Activated CD8-positive, alpha-beta memory T cell treated with anti-CD3 and anti-CD28 coated beads, Interleukin-2, amount 50 U/mL, for 24 hours (primary cell): ENCODE measurements at regions not wholly inside any gene's neighbourhood (a gene's known extent, or its start where the extent isn't known, plus 50 kb on each side); places are given as distances from the start of the nearest gene placed in this dataset.

Experiments used
- DNase-seq: peaks from one replicate; pipeline ENCODE4 v3.0.0-alpha.2; 2020; ENCODE audit errors: extremely low read depth

DNA sequence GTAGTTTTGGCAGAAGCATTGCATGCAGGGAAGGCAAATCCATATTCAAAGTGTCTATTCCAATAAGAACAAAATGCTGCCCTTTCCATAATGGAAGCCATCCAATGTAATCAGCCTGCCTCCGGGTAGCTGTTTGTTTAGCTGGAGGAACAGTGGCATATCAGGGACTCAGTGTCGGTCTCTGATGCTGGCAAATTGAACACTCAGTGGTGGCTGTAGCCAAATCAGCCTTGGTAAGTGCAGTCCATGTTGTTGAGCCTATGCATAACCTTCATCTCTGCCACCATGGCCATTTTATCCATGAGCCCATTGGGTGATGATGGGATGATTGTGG, 147.8 kb upstream of the MAX start:
- DNase-seq, result no peak

DNA sequence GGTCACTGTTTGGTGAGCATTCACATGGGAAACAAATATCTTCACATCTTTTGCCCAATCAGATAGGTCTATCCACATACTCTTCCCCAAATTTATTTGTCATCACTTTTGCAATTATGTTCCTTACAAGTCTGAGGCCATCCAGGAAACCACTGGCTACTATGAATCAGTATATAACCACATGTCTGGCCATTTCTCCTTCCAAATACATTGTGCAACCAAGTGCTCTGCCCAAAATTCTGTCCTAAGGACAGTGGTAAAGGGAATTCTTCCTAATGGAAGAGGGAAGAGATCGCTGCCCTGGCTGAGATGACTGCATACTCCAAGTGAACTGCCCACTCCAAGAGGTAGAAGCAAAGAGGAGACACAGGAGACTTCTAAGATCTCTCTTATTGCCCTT, 148.9 kb upstream of the MAX start:
- DNase-seq, result no peak

DNA sequence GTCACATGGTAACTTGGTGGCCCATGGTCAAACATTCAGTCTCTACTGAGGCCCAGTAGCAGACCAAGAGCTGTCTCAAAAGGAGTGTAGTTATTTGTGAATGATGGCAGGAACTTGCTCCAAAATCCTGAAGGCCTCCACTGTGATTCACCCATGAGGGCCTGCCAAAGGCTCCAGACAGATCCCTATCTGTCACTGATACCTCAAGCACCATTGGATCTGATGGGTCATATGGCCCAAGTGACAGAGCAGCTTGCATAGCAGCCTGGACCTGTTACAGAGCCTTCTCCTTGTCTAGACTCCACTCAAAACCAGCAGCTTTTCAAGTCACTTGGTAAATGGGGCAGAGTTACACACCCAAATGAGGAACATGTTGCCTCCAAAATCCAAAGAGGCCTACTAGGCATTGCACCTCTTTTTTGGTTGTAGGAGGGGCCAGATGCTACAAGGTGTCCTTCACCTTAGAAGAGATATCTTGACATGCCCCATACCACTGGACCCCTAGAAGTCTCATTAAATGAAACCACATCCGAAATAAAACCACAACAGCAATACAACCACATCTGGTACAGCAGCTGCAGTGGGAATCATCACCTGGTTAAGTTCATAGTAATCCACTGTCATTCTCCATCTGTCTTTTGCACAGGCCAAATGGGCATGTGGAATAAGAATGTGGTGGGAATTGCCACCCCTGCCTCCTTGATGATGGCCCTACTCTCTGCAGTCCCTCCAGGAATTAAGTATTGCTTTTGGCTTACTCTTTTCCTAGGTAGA, 150.4 kb upstream of the MAX start:
- no peak for DNase-seq

DNA sequence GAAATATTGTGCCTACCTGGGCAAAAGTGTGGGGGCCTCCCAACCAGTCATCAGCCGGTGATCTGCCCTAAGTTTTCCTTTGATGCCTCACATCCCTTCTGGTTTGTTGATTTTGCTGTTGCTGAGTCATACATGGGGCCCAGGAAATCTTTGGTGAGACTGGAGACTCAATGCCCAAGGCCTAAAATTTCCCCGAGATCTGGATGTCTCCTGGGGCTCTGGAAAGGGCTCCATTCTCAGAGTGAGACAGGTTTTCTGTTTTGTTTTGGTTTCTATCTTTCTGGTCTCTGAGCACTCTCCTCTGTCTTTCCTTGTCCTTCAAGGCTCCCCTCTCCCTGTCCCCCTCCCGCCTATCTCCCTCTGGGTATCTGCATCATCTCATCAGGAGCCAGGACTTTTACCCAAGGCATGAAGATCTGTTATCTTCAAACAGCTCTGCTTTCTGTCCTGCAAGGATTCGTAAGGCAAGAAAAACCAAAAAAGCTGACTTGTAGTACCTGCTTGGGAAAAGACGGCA, 152.8 kb upstream of the MAX start:
- no peak for DNase-seq

DNA sequence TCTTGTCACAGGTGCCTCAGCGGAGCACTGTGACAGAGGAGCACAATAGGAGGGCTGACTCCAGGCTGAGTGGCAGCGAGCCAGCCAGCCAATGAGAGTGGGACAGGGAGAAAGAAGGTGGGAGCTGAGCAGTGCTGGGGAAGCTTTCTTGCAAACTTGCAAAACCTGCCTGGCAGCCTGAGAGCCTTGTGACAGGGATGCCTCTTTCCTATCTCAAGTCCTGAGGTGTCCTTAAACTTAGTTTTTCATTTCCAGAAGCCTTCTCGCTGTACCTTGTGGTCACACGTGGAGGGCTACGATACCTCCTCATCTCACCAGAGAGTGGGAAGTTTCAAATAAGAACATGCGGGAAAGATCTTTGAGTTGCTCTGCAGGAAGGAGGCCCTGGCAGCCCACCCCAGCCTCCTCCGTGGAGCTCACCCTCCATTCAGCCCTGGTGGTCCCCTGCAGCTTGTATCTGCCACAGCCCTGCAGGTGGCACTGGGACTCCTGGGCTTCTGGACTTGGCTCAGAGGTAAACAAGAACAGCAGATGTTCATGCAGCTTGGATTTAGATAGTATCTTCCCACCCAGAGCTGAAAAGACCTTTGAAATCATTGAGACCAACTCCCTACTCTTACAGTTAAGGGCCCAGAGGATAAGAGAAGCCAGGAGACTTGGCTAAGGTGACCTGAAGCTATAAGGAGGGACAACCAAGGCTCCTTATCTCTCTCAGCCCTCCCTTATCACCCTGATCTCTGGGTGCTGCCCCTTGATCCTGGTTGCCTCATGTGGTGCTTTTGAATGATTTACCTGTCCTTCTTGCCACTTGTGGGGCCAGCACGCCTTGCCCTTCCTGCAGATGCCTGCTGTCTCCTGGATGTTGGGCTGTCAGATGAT, 153.5 kb upstream of the MAX start:
- DNase-seq, result no peak

DNA sequence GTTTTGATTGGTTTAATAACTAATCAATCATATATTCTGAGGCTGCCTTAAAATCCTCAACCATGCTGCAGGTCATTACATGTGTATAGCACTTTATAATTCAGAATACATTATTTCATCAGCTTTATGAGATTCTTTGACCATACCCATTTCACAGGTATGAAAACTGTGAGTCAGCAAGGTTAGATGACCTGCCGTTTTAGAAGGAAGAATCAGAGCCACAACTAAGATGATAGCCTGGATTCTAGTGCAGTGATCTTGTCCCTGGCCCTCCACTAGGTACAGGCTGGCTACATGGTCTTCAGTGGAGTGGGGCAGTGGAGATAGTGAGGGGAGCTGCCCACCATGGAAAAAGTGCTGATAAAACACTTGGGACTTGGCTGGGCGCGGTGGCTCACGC, 154.4 kb upstream of the MAX start:
- no peak for DNase-seq

DNA sequence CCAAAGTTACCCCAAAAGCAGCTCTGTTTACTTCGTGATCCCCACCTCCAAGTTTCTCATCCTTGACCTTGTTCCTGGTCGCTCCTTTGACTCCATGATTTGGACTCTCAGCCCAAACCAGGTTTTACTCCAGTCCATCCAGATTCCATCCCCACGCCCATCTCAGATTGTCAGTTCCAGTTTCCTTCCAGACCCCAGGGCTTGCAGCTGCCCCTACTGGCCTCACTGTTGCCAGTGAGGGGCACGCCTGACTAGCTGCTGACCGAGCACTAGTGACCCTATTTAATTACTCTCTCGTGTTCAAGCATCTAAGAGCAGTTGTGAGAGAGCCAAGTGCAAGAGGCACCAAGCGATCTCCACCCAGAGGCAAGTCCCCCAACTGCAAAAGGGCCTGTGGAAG, 155.1 kb upstream of the FUT8 start:
- no peak for DNase-seq

DNA sequence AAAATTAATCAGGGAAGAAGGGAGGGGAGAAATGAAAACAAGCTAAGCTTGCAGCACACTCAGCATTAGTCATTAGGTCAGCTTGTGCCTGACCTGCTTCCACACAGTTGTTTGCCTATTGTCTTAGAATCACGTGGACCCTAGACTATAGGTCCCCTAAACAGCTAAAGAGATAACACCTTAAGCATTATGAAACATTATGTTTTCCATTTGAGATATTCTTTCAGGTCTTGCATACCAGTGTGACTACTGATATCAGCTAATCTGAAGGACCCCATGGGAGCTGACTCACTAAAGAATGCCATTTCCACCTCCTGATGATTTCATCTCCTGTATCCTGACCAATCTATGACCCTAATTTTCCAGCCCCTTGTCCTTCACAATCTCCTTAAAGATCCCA, 154.1 kb upstream of the FUT8 start:
- DNase-seq, result no peak

DNA sequence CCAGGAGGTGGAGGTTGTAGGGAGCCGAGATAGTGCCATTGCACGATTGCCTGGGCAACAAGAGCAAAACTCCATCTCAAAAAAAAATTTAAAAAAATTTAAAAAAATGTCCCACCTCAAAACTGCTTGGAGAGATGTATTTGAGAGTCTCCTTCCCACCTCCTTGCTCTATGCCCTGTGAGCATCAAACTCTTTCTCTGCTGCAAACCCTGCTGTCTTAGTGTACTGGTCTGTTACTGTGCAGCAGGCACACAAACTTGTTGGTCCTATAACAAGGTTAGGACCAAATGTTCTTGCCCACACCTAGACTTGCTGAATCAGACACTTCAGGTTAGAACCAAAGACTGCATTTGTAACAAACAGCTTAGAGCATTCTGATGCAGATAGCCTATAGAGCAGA, 153.5 kb upstream of the FUT8 start:
- no peak for DNase-seq

DNA sequence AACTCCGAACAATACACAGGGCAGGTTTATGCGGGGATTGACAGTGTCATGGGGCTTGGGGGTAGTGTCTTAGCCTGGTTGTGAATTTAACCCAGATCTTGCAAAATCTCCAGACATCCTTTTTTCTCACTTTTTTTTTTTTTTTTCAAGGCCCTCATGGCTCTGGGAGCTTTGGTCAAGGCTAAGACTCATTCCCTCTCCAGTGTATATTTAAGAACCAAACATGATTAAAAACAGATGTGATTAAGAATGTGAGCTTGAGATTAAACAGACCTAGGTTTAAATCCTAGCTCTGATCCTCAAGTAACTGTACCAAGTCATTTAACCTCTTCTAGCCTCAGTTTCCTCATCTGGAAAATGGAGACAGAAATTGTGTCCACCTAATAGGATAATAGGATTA, 151.7 kb upstream of the FUT8 start:
- no peak for DNase-seq

DNA sequence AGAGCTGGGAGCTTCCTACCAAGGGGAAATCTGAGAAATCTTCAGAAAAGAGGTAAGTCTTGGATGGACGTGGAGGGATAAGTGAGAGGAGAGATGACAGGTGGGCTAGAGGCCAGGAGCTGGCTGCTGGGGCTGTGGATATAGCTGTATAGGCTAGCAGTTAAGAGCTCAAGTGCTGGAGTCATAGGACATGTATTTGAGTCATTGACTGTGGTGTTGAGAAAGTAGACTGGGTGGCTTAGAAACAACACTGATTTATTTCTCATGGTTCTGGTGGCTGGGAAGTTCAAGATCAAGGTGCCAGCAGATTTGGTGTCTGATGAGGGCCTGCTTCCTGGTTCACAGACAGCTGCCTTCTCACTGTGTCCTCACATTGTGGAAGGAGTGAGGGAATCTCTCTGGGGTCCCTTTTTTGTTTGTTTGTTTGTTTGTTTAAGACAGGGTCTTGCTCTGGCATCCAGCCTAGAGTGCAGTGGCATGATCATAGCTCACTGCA, 151.1 kb upstream of the FUT8 start:
- no peak for DNase-seq

DNA sequence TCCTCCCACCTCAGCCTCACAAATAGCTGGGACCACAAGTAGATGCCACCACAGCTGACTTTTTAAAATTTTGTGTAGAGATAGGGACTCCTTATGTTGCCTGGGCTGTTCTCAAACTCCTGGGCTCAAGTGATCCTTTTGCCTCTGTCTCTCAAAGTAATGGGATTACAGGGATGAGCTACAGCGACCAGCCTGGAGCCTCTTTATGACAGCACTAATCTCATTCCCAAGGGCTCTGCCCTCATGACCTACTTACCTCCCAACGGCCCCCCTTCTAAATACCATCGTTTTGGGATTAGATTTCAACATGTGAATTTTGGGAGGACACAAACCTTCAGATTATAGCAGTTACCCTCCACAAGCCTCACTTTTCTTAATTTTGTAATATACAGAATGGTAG, 150.6 kb upstream of the FUT8 start:
- no peak for DNase-seq

DNA sequence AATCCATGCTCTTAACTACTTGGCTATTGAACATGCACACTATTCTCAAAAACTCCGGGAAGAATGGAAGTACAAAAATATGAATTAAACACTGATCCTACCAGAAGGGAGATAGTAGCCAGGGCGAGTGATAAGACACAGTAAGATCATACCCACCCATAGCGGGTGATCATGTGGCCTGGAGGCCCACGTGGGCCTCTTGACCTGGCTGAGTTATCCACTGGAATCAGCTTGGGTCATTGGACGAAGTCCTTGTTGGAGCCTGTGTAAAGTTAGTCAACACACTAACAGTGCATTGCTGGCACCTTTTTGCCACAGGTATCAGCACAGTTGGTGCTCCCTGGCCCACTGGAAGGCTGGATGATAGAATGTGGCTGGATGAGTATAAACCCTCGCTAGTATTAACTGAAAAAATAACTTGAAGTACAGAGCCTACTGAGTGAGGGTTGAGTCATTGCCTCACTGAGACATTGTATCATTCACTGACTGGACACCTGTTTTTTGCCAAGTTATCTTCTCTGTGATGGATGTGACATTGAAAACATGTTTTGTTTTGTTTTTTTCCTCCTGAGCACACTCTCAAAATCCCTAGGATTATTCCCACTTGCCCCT, 149.2 kb upstream of the FUT8 start:
- no peak for DNase-seq

DNA sequence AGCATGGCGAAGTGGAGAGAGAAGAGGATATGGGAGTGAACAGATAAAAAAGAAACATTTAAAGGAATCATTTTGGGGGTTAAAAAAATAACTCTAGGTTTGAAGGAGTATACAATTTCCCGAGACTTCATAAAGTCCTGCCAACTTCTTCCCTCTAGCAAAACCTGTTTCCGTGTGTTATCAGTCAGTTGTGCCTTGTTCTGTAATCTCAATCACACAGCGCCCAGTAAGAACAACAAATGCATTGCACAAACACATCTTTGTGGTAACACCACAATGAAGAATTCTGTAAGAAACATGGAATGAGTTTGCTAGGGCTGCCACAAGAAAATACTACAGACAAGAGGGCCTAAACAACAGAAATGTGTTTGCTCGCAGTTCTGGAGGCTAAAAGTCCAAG, 144.7 kb upstream of the FUT8 start:
- DNase-seq, result no peak

DNA sequence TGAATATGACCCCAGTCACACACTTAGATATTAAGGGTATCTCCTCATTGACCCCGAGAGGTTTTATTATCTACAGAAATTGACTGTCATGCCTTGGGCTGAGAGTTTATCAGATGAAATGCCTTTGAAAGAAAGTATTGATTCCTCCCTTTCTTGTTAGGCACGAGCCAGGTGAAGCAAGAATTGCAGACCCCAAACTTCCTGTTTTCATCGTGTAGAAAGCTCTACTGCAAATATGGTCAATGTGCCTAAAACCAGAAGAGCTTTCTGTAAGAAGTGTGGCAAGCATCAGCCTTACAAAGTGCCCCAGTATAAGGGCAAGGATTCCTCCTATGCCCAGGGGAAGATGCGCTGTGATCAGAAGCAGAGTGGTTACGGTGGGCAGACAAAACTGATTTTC, 143.9 kb upstream of the FUT8 start:
- DNase-seq, result no peak

DNA sequence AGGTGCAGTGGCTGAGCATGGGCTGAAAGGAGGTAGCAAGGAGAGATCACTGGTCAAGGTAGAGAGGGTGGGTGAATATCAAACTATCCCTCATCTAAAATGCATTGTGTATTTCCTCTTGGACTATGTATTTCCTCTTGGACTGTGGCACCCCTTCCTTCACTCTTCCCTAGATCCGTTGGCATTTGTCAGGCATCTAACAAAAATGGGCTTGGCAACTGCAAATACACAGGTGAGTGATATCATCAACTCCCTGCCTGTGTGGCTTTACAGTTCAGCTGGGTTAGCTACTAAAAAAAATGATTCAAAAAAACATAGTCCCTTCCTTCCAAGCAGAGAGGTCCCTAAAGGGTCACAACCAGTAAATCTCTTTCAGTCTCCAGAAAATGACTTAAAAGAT, 142.8 kb upstream of the FUT8 start:
- no peak for DNase-seq

DNA sequence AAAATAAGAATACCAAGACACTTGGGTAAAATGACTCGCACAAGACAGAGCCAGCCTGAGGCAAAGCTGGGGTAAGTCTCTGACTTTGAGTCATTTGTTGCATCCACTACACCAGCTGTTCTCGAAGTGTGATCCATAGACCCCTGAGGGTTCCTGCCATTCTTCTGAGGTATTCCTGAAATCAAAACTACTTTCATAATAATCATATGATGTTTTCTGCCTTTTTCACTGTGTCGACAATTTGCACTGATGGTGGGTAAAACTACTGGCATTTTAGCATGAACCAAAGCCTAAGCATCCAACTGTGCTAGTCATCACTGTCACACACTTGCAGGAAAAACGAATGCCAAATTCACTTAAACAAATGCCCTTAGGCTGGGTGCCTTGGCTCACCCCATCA, 135.5 kb upstream of the FUT8 start:
- no peak for DNase-seq

DNA sequence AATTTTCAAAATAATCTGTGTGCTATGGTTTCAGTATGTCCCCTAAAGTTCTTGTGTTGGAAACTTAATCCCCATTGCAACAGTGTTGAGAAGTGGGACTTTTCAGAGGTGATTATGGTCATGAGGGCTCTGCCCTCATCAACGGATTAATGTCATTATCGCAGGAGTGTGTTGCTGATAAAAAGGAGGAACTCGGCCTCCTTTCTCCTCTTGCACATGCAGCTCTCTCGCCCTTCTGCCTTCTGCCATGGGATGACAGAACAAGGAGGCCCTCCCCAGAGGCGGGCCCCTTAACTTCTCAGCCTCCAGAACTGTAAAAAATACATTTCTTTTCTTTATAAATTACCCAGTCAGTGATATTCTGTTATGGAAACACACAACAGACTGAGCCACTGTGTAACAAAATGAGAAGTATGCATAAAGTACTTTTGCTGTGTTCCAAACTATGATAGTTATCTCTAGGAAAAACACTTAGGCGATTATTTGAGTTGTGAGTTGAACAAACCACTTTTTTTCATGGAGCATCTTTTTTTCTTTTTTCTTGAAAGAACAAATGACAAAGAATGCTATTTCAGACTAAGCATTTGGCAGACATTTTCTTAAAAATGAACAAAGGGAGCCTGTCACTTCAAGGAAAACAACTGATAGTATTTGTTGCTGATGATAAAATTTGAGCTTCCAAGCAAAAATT, 134.8 kb upstream of the FUT8 start:
- no peak for DNase-seq

DNA sequence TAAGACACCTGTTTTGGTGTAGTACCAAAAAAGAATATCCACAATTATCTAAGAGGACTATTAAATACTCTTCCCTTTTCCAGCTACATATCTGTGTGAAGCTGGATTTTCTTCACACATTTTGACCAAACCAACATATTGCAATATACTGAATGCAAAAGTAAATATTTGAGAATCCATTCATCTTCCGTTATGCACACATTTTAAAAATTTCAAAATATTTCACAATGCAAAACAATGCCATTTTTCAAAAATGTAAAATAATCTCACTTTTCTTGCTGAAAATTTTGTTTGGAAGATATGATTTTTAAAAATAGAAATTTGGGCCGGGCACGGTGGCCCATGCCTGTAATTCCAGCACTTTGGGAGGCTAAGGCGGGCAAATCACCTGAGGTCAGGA, 133.9 kb upstream of the FUT8 start:
- DNase-seq, result no peak

DNA sequence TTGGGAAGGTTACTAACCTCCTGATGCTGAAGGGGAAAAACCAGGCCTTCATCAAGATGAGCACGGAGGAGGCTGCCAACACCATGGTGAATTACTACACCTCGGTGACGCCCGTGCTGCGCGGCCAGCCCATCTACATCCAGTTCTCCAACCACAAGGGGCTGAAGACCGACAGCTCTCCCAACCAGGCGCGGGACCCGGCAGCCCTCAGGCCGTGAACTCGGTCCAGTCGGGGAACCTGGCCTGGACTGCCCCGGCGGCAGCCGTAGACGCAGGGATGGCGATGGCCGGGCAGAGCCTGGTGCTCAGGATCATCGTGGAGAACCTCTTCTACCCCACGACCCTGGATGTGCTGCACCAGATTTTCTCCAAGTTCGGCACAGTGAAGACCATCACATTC, 133.0 kb upstream of the FUT8 start:
- DNase-seq, result no peak

DNA sequence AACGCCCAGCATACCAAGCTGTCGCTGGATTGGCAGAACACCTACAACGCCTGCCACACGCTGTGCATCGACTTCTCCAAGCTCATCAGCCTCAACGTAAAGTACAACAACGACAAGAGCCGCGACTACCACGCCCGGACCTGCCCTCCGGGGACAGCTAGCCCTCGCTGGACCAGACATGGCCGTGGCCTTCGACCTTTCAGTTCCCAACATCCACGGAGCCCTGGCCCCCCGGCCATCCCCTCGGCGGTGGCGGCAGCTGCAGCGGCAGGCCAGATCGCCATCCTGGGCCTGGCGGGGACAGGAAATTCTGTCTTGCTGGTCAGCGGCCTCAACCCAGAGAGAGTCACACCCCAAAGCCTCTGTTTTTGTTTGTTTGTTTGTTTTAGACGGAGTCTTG, 132.6 kb upstream of the FUT8 start:
- no peak for DNase-seq

DNA sequence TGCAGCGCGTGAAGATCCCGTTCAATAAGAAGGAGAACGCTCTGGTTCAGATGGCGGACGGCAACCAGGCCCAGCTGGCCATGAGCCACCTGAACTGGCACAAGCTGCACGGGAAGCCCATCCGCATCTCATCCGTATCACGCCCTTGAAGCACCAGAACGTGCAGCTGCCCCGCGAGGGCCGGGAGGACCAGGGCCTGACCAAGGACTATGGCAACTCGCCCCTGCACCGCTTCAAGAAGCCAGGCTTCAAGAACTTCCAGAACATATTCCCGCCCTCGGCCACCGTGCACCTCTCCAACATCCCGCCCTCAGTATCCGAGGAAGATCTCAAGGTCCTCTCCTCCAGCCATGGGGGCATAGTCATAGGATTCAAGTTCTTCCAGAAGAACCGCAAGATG, 131.9 kb upstream of the FUT8 start:
- DNase-seq, result no peak
